Fibroblast of skin of back (primary cell): ENCODE measurements at regions not wholly inside any gene's neighbourhood (a gene's known extent, or its start where the extent isn't known, plus 50 kb on each side); places are given as distances from the start of the nearest gene placed in this dataset.
"Not testable (repeated sequence)": the region's sequence is repeated elsewhere in the genome, so short reads cannot be mapped to it uniquely, and the experiment has no call there.

ENCODE experiments used
- DNase-seq: peaks from one replicate; pipeline ENCODE4 v3.0.0-alpha.2; 2013

DNA sequence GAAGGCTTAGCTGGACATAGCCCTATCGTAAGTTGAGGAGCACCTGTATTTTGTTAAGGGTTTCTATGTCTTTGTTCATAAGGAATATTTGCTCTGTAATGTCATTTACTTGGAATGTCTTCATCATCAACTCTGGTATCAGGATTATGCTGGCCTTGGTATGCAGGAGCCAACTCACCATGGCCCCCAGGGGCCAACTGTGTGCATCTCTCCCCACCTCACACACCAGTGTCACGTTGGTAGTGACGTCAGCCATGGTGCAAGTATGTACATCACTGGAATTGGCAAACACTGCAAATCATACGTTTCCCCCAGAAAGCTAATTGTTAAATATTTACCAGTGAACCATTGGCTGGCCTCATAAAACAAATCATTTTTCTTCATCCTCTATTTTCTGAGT is 70.8 kb downstream of the YTHDF1 start:
- DNase-seq: no peak

DNA sequence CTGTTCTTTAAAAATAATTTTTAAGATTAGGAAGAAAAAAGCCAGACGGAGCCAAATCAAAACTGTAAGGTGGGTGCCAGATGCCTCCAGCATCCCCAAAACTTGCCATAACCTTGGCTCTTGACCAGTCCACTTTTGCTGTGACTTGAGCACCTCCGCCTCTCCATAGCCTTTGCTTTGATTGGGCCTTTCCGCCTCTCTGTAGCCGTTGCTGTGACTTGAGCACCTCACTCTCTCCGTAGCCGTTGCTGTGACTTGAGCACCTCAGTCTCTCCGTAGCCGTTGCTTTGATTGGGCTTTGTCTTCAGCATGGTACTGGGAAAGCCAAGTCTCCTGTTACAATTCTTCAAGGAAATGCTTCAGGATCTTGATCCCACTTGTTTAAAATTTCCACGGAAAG is 73.0 kb downstream of the YTHDF1 start:
- DNase-seq: no peak

GRCh38 chr20:63141531-63141930 is 74.4 kb downstream of the YTHDF1 start:
- no peak for DNase-seq

- no peak for DNase-seq
These were observed 75.2 kb downstream of the YTHDF1 start for GRCh38 chr20:63140514-63141433.

DNA sequence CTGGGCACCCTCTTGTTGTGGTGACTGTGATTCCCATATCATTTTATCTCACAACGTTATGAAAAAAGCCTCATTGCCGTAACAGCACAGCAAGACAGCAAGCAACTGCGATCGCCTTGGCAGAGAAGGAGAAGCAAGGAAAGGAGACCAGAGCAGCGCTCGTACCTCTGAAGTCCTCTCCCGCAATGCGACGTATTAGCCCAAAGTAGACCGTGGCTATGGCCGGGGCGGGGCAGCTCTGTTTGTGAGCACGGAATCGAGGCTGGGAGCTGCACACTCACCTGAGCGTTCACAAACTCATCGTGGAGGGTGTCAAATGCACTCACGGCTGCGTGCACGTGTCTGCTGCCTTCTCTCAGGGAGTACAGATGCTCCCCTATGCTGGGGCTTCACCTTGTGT is 76.1 kb downstream of the YTHDF1 start:
- no peak for DNase-seq

DNA sequence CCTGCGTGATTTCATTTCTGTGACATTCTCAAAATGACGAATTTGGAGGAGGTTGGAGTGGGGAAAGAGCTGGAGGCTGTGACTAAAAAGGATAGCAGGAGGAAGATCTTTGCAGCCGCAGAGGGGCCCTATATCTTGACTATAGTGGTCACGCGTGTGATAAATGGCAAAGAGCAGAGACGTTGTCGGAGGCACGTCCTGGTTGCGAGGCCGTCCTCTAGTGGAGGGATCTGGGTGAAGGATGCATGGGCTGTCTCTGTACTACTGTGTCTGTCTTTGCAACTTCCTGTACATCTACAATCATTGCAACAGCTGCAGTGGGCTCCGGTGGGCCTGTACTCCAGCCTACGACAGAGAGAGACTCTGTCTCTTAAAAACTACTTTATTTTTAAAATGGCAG is 76.6 kb downstream of the YTHDF1 start:
- DNase-seq: no peak

DNA sequence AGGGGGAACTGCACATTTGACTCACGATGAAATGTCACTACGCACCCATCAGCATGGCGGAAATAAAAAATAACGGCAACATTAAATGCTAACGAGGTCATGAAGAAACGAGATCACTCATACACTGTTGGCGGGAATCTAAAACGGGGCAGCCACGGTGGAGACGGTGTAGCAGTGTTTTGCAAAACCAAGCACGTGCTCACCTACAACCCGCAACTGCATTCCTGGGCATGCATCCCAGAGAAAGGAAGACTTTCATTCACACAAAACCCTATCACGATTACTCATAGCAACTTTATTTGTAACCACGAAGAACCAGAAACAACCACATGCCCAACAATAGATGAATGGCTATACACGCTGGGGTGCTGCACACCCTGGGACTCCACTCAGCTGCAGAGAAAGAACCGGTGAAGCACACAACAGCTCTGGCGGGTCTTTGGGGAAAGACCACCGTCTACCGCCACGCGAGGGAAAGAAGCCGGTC is 77.0 kb downstream of the YTHDF1 start:
- DNase-seq: no peak

GRCh38 chr20:63137851-63138415 is 78.0 kb downstream of the YTHDF1 start:
- DNase-seq: no peak

DNA sequence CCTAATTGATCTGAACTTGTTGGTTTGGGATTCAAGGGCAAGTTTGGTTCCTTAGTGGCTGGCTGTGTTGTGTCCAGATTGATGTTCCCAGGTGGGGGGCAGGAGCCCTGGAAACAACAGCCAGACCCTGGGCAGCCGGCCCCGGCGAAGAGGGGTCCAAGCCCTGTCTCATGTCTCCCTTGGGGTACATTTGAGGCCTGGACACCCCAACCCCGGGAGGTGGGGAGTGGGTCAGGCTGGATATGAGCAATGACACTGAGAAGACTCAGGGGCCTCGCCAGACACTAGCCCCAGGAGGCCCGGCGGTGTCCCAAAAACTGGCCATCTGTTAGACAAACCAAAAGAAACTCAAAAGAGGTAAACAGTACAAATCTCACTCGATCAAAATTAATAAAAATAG is 79.6 kb downstream of the YTHDF1 start:
- no peak for DNase-seq

- no peak for DNase-seq
These were observed 80.5 kb downstream of the YTHDF1 start for GRCh38 chr20:63135411-63135810.

GRCh38 chr20:63134711-63135361 is 81.1 kb downstream of the YTHDF1 start:
- not testable (repeated sequence) for DNase-seq

GRCh38 chr20:63134201-63134612 is 81.7 kb downstream of the YTHDF1 start:
- DNase-seq: no peak

DNA sequence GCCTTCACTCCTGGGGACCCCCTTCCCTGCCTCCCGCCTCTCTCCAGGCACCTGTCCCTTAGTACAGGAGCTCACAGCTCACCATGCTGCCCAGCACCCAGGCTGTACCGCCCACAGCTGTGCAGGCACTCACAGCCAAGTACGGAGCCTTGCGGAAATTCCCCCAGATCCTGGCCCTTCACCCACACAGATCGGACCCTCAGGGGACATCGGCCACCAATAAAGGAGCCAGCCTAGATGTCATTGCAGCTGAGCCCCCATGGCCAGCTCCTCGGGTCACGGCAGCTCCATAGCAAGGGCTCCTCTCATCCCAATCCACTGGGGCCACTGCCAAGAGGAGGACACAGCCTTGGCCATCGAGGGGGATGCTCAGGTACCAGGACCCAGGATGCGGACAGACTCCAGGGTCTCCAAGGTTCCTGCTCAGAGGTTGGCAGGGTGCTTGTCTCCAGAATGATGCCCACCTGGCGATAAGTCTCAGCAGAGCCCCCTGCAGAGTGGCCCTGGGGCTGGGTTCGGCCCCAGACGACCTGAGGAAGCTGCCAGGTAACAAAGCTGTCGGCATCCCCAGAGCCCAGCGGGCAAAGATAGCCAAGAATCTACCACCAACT is 82.3 kb downstream of the YTHDF1 start:
- no peak for DNase-seq

GRCh38 chr20:63132715-63133471 is 83.0 kb downstream of the YTHDF1 start:
- DNase-seq: no peak

DNA sequence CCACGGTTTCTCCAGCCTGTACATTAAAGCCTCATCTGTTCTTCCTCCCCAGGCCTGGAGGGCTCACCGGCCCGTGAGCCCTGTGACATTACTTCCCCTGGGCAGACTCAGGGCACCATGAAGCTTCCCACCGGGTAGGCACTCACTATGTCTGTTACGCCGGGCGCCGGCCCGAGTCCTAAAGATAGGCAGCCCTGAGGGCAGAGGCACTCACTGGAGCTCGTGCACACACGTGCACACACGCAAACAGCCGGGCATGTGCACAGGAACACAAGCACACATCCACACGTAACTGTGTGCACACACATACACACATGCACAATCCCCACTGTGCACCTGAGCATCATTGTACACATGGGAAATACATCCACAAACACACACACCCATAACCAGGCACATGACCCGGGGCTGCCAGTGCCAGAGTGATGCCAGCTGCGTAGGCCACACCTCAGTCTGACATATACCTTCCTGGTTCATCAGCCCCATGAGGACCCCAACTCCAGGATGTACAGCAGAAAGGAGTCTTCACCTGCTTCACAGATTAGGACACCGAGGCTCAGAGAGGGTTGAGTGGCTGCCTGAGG is 83.7 kb downstream of the YTHDF1 start:
- no peak for DNase-seq

GRCh38 chr20:63130658-63131577 is 85.0 kb downstream of the YTHDF1 start:
- DNase-seq: no peak

DNA sequence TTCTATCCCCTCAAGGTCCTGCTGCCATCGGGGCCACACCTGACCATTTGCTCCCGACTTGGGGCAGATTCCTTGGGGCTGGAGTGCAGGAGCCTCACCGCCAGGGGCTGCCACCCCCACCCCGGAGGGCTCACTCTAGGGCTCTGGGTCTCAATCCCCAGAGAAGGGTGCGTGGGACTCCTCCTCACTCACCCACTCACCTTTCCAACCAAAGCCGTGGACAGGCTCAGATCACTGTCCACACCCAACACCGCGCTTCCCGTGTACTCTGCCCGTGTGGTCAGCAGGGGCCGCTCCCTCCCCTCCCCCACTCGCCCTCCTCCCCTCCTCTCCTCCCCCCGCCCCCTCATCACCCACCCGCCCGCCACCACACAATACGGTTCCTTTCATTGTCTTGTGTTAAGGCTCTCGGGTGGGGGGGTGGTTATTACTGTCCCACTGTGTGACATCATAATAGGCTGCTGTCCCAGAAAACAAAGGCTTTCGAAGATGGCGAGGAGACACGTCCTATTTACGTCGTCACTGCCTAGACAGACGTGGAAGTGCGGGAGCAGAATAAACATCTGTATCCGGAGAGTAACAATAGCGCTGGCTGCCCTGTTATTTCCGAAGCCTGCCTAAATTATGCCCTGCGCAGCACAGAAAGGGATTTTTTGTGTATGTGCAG is 85.8 kb downstream of the YTHDF1 start:
- no peak for DNase-seq

DNA sequence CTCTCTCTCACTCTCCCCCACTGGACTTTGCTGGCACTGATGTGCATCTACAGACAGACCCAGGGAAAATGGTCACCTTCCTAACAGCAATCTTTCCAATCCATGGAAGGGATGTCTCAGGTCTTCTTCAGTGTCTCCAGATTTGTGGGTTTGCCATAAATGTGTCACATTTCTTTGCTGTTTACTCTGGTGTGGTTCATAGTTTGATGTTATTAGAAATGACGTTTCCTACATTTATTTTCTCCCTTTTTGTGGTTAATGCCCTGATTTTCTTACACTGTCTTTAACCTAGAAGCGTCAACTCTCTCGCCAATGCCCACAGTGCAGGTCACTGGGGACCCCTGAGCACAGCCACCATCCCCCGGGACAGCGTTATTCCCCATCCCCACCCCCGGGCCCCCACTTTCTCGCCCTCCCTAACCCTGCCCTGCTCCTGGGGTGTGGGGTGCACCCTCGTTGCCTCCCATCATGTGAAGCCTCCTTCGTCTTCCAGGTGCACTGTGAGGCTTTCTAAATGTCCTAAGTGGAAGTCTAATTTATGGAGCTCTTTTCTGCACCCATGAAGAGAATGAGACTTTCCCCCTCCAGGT is 86.5 kb downstream of the YTHDF1 start:
- DNase-seq: no peak

DNA sequence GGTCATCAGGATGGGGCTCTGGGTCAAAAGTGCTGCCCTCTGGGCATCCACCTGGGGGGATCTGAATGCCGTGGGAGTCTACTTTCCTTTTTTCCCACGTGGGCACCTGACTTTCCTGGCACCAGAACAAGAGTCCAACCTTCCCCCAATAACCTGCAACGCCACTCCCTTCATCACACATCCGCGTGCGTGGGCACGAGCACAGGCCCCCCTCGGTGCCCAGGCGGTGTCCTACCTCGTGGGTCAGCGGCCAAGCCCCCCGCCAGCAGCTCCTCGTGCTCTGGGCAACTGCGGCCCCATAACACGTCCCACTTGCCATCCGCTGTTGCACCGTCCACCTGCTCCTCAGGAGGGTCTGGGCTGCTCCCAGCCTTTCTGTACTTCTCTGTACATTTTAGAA is 87.0 kb downstream of the YTHDF1 start:
- DNase-seq: no peak

GRCh38 chr20:63128367-63128766 is 87.6 kb downstream of the YTHDF1 start:
- no peak for DNase-seq
